Common myeloid progenitor, CD34-positive (primary cell): ENCODE measurements at regions not wholly inside any gene's neighbourhood (a gene's known extent, or its start where the extent isn't known, plus 50 kb on each side); places are given as distances from the start of the nearest gene placed in this dataset.

ENCODE experiments used
- CTCF ChIA-PET: fragments of 350-600 bp; sonication (Branson Sonifier 250); formaldehyde crosslinking; loops from one replicate; lab custom pipeline; 2021; ENCODE audit warnings: antibody characterized with exemption; lab: Charles Lee
- POLR2A ChIA-PET: fragments of 350-600 bp; sonication (Branson Sonifier 250); formaldehyde crosslinking; loops from one replicate; lab custom pipeline; 2021; ENCODE audit warnings: antibody characterized with exemption; lab: Charles Lee
- DNase-seq, 3 donors: peaks; one replicate each; pipeline versions ENCODE4 v3.0.0 to v3.0.0-alpha.2; 2013
- H3K27ac ChIP-seq, 2 experiments: 1 replicate in 1 of 2; 2 replicates in 1 of 2; pipeline ENCODE4 v1.7.0; 2013; ENCODE audit warnings: inconsistent platforms in 2 of 2, low read length in 2 of 2, mild to moderate bottlenecking in 2 of 2, low read depth in 1 of 2, moderate library complexity in 1 of 2; ENCODE audit not compliant: severe bottlenecking in 2 of 2, insufficient read depth in 1 of 2, poor library complexity in 1 of 2
- H3K27me3 ChIP-seq, 5 experiments: replicated peaks in 2 of 5; 1 replicate in 3 of 5; 2 replicates in 2 of 5; pipeline versions ENCODE4 v1.6.1 to v1.7.0; 2013; ENCODE audit warnings: low read length in 4 of 5, mild to moderate bottlenecking in 2 of 5, moderate library complexity in 2 of 5, inconsistent platforms in 1 of 5; ENCODE audit not compliant: insufficient read depth in 5 of 5, control insufficient read depth in 4 of 5
- H3K36me3 ChIP-seq, 4 experiments: 1 replicate in 2 of 4; 2 replicates in 2 of 4; pipeline versions ENCODE4 v1.6.1 to v1.7.0; 2013; ENCODE audit warnings: low read length in 3 of 4, control low read depth in 1 of 4, mild to moderate bottlenecking in 1 of 4; ENCODE audit not compliant: control insufficient read depth in 4 of 4, insufficient read depth in 4 of 4
- H3K4me1 ChIP-seq, 4 experiments: 1 replicate in 3 of 4; 2 replicates in 1 of 4; pipeline versions ENCODE4 v1.6.1 to v1.7.1; 2013; ENCODE audit warnings: low read length in 3 of 4, mild to moderate bottlenecking in 3 of 4, control low read depth in 1 of 4, inconsistent platforms in 1 of 4, moderate library complexity in 1 of 4; ENCODE audit not compliant: control insufficient read depth in 4 of 4, insufficient read depth in 4 of 4; ENCODE audit errors: control extremely low read depth in 1 of 4
- H3K4me3 ChIP-seq, 7 experiments: 1 replicate in 4 of 7; 2 replicates in 3 of 7; pipeline versions ENCODE4 v1.5.1 to v1.7.0; 2013; ENCODE audit warnings: mild to moderate bottlenecking in 7 of 7, low read length in 6 of 7, moderate library complexity in 6 of 7, inconsistent platforms in 2 of 7, low read depth in 2 of 7, control low read depth in 1 of 7; ENCODE audit not compliant: insufficient read depth in 4 of 7, control insufficient read depth in 1 of 7; ENCODE audit errors: extremely low read depth in 1 of 7
- H3K9me3 ChIP-seq, 5 experiments: 1 replicate in 4 of 5; 2 replicates in 1 of 5; pipeline versions ENCODE4 v1.6.1 to v1.7.1; 2013; ENCODE audit warnings: low read length in 4 of 5, mild to moderate bottlenecking in 2 of 5, inconsistent platforms in 1 of 5, low read depth in 1 of 5, moderate library complexity in 1 of 5; ENCODE audit not compliant: control insufficient read depth in 4 of 5, insufficient read depth in 2 of 5; ENCODE audit errors: control extremely low read depth in 1 of 5
- WGBS: methylation state at CpG from one replicate; pipeline ENCODE4 v1.1.5; 2013; ENCODE audit not compliant: insufficient coverage; 5-methylcytosine and 5-hydroxymethylcytosine counted together

DNA sequence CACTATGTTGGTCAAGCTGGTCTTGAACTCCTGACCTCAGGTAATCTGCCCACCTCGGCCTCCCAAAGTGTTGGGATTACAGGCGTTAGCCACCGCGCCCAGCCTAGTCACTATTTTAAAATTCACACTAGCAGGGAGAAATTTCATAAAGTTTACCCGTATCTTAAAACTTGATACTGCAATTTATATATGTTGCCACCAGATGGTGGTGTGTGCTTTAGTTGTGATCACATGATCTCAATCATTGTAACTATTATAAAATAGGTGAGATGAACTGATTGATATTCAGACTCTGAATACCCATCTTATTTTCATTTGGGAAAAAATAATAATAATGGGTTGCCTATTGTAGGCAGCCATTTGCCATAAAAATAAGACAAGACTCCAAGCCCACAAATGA, 1330.4 kb upstream of the WWC1 start:
- no CpG with 5 or more reads among the region's 5 CpGs for WGBS
- H3K9me3 ChIP-seq = no peaks in the 10 kb centered on the region
- H3K36me3 ChIP-seq = no peaks in the 10 kb centered on the region
- H3K27ac ChIP-seq = no peak overlapping the region
- DNase-seq = peak in 2 of 3 donors; percentile 57 to 58
- no peaks in the 10 kb centered on the region for H3K27me3 ChIP-seq
- CTCF ChIA-PET = interaction anchor here (0.6 to 2.0 kb wide), 4 partner anchors 14 to 1338 kb away, joined by 3 to 6 read pairs (median 4); partner anchors contain the start of gene TENM2
- peaks cover 0 to 14% (median 0%) of the 10 kb centered on the region in 4 experiments for H3K4me1 ChIP-seq
- no peak overlapping the region for H3K4me3 ChIP-seq
- POLR2A ChIA-PET = no interaction called here

DNA sequence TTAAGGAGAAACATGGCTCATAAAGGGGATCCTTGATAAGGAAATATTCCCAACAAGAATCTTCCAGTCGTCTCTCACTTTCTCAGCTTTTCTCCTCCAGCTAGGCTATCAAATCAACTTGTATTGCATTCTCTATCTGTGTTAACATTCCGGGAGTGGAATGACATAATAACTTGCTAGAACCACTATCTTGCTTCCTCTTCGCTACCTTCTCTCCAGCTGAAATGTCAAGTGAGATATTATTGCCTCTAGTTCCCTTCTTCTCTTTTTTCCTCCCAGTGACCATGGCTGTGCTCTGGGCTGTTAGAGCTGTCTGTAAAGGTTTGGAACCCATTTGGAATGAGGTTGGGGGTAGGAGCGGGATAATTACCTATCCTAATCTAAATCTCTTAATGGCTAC, 1329.5 kb upstream of the WWC1 start:
- 7% methylated on average over 2 of the region's 4 CpGs for WGBS
- Histone ChIP-seq H3K4me3 (no peak overlapping the region), H3K36me3 (no peaks in the 10 kb centered on the region), H3K27me3 (no peaks in the 10 kb centered on the region), H3K9me3 (no peaks in the 10 kb centered on the region), H3K27ac (no peak overlapping the region), H3K4me1 (peaks cover 0 to 14% (median 0%) of the 10 kb centered on the region in 4 experiments)
- CTCF ChIA-PET = interaction anchor here (1.2 to 2.0 kb wide), 5 partner anchors 13 to 88 kb away, joined by 3 to 6 read pairs (median 4); partner anchors contain the start of gene TENM2
- POLR2A ChIA-PET = interaction anchor here (0.5 kb wide), 1 partner anchor 667 kb away, joined by 3 read pairs; no protein-coding TSS in a partner anchor
- DNase-seq = peak in 2 of 3 donors; percentile 32 to 50

DNA sequence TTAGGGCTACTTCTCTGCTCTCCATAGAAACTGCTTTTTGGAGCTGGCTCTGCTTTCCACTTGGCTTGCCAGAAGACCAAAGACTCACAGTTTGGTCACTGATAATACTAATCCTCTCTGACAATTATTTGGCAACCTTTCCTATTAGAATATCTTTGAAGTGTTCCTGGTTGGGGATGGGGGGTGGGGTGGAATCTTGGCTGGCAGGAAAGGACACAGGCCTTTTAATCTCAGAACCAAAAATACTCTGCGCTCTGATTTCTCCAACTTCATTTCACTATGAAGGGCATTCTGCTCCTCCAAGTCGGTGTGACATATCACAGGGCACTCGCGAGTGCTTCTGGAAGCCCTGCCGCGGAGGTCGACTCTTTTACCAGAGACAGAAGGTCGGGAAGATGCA, 1329.0 kb upstream of the WWC1 start:
- 62% methylated on average over 2 of the region's 8 CpGs for WGBS
- H3K27ac ChIP-seq = no peak overlapping the region
- H3K4me1 ChIP-seq = peaks cover 0 to 14% (median 0%) of the 10 kb centered on the region in 4 experiments
- ChIA-PET POLR2A (no interaction called here), CTCF (interaction anchor here (1.2 to 2.0 kb wide), 5 partner anchors 13 to 88 kb away, joined by 3 to 6 read pairs (median 4); partner anchors contain the start of gene TENM2)
- no peak overlapping the region for H3K4me3 ChIP-seq
- H3K36me3 ChIP-seq = no peaks in the 10 kb centered on the region
- no peak for DNase-seq
- H3K9me3 ChIP-seq = no peaks in the 10 kb centered on the region
- H3K27me3 ChIP-seq = no peaks in the 10 kb centered on the region

DNA sequence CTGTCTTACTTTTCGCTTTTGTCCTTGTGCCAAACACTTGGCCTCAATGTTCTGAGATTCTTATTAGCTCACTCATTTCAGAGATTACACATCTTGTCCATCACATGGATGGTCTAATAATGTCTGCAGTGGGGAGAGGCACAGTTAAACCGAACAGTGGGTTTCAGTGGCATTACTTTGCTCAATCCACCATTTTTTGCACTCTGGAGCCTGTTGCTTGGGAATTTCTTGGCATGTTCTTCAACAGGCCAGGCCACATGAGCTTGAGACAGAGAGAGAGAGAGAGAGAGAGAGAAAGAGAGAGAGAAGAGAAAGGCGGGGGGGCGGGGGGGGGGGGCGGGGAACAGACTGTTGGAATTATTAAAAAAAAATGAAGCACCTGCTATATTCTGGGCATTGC, 1327.8 kb upstream of the WWC1 start:
- WGBS = 100% methylated on average over 2 of the region's 5 CpGs
- no peaks in the 10 kb centered on the region for H3K36me3 ChIP-seq
- POLR2A ChIA-PET = no interaction called here
- H3K27ac ChIP-seq = no peak overlapping the region
- no peak overlapping the region for H3K4me3 ChIP-seq
- DNase-seq = no peak
- H3K27me3 ChIP-seq = no peaks in the 10 kb centered on the region
- CTCF ChIA-PET = interaction anchor here (0.8 to 2.0 kb wide), 2 partner anchors 24 to 1934 kb away, joined by 4 to 5 read pairs; no protein-coding TSS in a partner anchor
- no peaks in the 10 kb centered on the region for H3K9me3 ChIP-seq
- peaks cover 0 to 14% (median 0%) of the 10 kb centered on the region in 4 experiments for H3K4me1 ChIP-seq

DNA sequence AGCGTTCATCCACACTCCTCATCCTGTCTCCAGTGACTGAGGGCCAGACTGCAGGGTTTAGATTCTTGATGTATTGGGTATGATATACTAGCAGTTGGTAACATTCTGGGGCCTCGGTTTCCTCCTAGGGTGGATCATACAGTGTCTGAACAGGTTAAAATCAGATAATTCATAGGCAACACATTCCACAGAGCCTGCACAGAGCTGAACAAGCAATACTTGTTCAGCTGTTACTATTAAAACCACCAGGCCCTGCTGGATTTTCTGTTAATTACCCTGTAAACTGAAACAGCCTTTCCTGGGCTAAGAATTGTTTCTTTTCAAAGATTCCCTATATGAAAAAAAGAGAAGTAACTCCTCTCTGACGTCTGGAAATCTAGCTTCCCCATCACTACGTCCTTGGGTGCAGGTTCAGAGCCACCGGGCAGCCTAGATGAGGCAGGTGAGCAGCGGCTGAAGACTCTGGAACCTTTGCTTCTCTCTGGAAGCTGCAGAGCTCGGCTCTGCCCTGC, 1313.5 kb upstream of the WWC1 start:
- no peaks in the 10 kb centered on the region for H3K9me3 ChIP-seq
- ChIA-PET POLR2A (interaction anchor here (0.7 kb wide), 1 partner anchor 1487 kb away, joined by 5 read pairs; no protein-coding TSS in a partner anchor), CTCF (no interaction called here)
- WGBS = 4% methylated on average over 5 of the region's 7 CpGs
- H3K4me1 ChIP-seq = peaks cover 0 to 34% (median 12%) of the 10 kb centered on the region in 4 experiments
- no peaks in the 10 kb centered on the region for H3K36me3 ChIP-seq
- peaks cover 0 to 19% (median 0%) of the 10 kb centered on the region in 5 experiments for H3K27me3 ChIP-seq
- peak; percentile 44 to 72 (median 66) for DNase-seq
- H3K27ac ChIP-seq = peak overlapping the region in 1 of 2 experiments; percentile 39
- peak overlapping the region in 6 of 7 experiments; percentile 49 to 99 (median 87) for H3K4me3 ChIP-seq

DNA sequence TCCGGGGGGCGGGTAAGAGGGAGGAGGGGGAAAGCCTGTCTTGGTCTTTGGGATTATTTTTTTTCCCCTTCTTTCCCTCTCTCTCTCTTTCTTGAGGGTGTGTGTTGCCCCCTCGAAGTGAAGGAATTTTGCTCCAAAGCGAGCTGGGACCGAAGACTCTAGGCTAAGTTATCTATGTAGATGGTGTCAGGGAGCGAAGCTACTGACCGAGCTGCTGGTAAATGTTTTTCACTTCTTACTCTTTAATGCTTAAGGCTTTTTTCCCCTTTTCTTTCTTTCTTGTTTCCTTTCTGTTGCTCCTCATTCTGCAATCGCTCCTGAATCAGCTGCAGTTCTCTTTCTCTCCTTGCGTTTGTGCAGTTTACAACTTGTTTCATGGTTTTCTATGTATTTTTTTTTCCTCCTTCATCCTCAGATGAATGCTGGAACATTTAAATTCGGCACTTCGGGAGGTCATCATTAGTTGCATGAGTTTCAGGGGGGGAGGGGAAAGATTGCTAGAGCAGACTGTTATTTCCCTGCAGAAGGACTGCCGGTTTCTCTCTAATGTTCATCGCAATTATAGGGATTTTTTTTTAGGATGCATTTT, 1312.0 kb upstream of the WWC1 start:
- DNase-seq = peak in 1 of 3 donors; percentile 49
- Histone ChIP-seq H3K9me3 (no peaks in the 10 kb centered on the region), H3K4me3 (peak overlapping the region in 6 of 7 experiments; percentile 49 to 99 (median 87)), H3K27ac (peak overlapping the region; percentile 55 to 62), H3K27me3 (peaks cover 0 to 19% (median 0%) of the 10 kb centered on the region in 5 experiments), H3K36me3 (no peaks in the 10 kb centered on the region), H3K4me1 (peaks cover 0 to 34% (median 12%) of the 10 kb centered on the region in 4 experiments)
- 0% methylated on average over 5 of the region's 13 CpGs for WGBS
- ChIA-PET POLR2A (interaction anchor here (0.6 kb wide), 1 partner anchor 9 kb away, joined by 3 read pairs; no protein-coding TSS in a partner anchor), CTCF (interaction anchor here (0.6 to 1.0 kb wide), 2 partner anchors 18 to 1604 kb away, joined by 3 to 4 read pairs; no protein-coding TSS in a partner anchor)
